ENCODE measurements at regions not wholly inside any gene's neighbourhood (a gene's known extent, or its start where the extent isn't known, plus 50 kb on each side); places are given as distances from the start of the nearest gene placed in this dataset.

GRCh38 chr17:77641718-77642117 is 316.8 kb upstream of the TNRC6C start:
- WGBS (ENCODE audit: low lambda C conversion rate): 3% methylated on average over 4 of the region's 4 CpGs
- Histone ChIP-seq H3K79me2 (ENCODE audit: insufficient read depth, low read length) (no peaks in the 10 kb centered on the region), H3K27ac (ENCODE audit: extremely low read length, insufficient read depth, low read length) (no peak overlapping the region), H3K9me3 (ENCODE audit: low read length) (no peaks in the 10 kb centered on the region), H2AFZ (ENCODE audit: low read length) (no peak overlapping the region), H3K9ac (ENCODE audit: insufficient read depth, low read depth, low read length) (no peak overlapping the region), H3K4me2 (ENCODE audit: low read depth, low read length) (no peak overlapping the region), H3K4me3 (replicated peaks in 1 of 3; ENCODE audit: insufficient read depth in 1 of 3, low read depth in 2 of 3, low read length in 3 of 3) (no peak overlapping the region), H3K36me3 (replicated peaks in 1 of 2; ENCODE audit: control insufficient read depth in 1 of 2, insufficient read depth in 2 of 2, low read length in 2 of 2) (no peaks in the 10 kb centered on the region), H3K27me3 (ENCODE audit: control insufficient read depth in 1 of 2, insufficient read depth in 2 of 2, low read length in 2 of 2) (peaks cover 8 to 87% of the 10 kb centered on the region in 2 experiments; a peak in 4 of 5 replicates), H4K20me1 (ENCODE audit: insufficient read depth, low read length) (peaks cover 3% of the 10 kb centered on the region; the same call in 1 of the 2 replicates), H3K4me1 (ENCODE audit: insufficient read depth, low read length) (no peaks in the 10 kb centered on the region)
- no TSS peak for BruUV-seq (replicated peaks)
- DNase-seq (ENCODE audit: low spot score) (no peak), ATAC-seq (no peak), FAIRE-seq (no peak)
- CTCF ChIA-PET (ENCODE audit: low intra/inter-chr PET ratio, low total read pairs): no interaction called here
- in situ Hi-C loops (cut with HindIII; ENCODE audit: extremely low pct_ligation_motif_present, low pct_unique_long_range_greater_than_20kb): no loop called here
- no peak for TF ChIP-seq ZMYM3 (CRISPR knock-in tag; IDR thresholded peaks at IDR 0.05)
- TF ChIP-seq ZNF816 (CRISPR knock-in tag; IDR thresholded peaks at IDR 0.05; ENCODE audit: borderline replicate concordance): no peak
- no peak for TF ChIP-seq ETV5 (CRISPR knock-in tag; IDR thresholded peaks at IDR 0.05; ENCODE audit: borderline replicate concordance)
- no peak for TF ChIP-seq PPARG (CRISPR knock-in tag; conservative IDR thresholded peaks at IDR 0.05)
- POLR2A ChIA-PET: no interaction called here
- intact Hi-C loops (cut with micrococcal nuclease; ENCODE audit: unreplicated experiment): no loop called here

- no peaks in the 10 kb centered on the region for H3K79me2 ChIP-seq (ENCODE audit: insufficient read depth, low read length)
- DNase-seq (ENCODE audit: low spot score) (no peak), FAIRE-seq (no peak), ATAC-seq (peak; percentile 36; the same call in 2 of the 3 replicates)
- H3K27me3 ChIP-seq (ENCODE audit: control insufficient read depth in 1 of 2, insufficient read depth in 2 of 2, low read length in 2 of 2): peaks cover 5 to 73% of the 10 kb centered on the region in 2 experiments; a peak in 4 of 5 replicates
- H3K9ac ChIP-seq (ENCODE audit: insufficient read depth, low read depth, low read length): no peak overlapping the region
- H3K27ac ChIP-seq (ENCODE audit: extremely low read length, insufficient read depth, low read length): no peak overlapping the region
- H2AFZ ChIP-seq (ENCODE audit: low read length): no peak overlapping the region
- no peaks in the 10 kb centered on the region for H3K4me1 ChIP-seq (ENCODE audit: insufficient read depth, low read length)
- in situ Hi-C loops (cut with HindIII; ENCODE audit: extremely low pct_ligation_motif_present, low pct_unique_long_range_greater_than_20kb): no loop called here
- intact Hi-C loops (cut with micrococcal nuclease; ENCODE audit: unreplicated experiment): no loop called here
- WGBS (ENCODE audit: low lambda C conversion rate): 29% methylated on average over 12 of the region's 15 CpGs
- BruUV-seq (replicated peaks): no TSS peak
- H3K36me3 ChIP-seq (replicated peaks in 1 of 2; ENCODE audit: control insufficient read depth in 1 of 2, insufficient read depth in 2 of 2, low read length in 2 of 2): no peaks in the 10 kb centered on the region
- H3K9me3 ChIP-seq (ENCODE audit: low read length): peaks cover under 1% of the 10 kb centered on the region; the same call in 1 of the 2 replicates
- no peak overlapping the region for H3K4me3 ChIP-seq (replicated peaks in 1 of 3; ENCODE audit: insufficient read depth in 1 of 3, low read depth in 2 of 3, low read length in 3 of 3)
- CTCF ChIA-PET (ENCODE audit: low intra/inter-chr PET ratio, low total read pairs): no interaction called here
- peaks cover 3% of the 10 kb centered on the region; the same call in 1 of the 2 replicates for H4K20me1 ChIP-seq (ENCODE audit: insufficient read depth, low read length)
- H3K4me2 ChIP-seq (ENCODE audit: low read depth, low read length): no peak overlapping the region
- POLR2A ChIA-PET: no interaction called here
- TF ChIP-seq ZNF749 (CRISPR knock-in tag; IDR thresholded peaks at IDR 0.05; ENCODE audit: borderline replicate concordance) (no peak), ZBTB10 (CRISPR knock-in tag; IDR thresholded peaks at IDR 0.05; ENCODE audit: borderline replicate concordance) (no peak), PHB2 (IDR thresholded peaks at IDR 0.05; ENCODE audit: partially characterized antibody) (no peak), ELF4 (CRISPR knock-in tag; IDR thresholded peaks at IDR 0.05; ENCODE audit: borderline replicate concordance) (no peak)
- TF ChIP-seq, protein P1, sequence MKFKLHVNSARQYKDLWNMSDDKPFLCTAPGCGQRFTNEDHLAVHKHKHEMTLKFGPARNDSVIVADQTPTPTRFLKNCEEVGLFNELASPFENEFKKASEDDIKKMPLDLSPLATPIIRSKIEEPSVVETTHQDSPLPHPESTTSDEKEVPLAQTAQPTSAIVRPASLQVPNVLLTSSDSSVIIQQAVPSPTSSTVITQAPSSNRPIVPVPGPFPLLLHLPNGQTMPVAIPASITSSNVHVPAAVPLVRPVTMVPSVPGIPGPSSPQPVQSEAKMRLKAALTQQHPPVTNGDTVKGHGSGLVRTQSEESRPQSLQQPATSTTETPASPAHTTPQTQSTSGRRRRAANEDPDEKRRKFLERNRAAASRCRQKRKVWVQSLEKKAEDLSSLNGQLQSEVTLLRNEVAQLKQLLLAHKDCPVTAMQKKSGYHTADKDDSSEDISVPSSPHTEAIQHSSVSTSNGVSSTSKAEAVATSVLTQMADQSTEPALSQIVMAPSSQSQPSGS (CRISPR knock-in tag; IDR thresholded peaks at IDR 0.05): no peak
- TF ChIP-seq, protein P2, sequence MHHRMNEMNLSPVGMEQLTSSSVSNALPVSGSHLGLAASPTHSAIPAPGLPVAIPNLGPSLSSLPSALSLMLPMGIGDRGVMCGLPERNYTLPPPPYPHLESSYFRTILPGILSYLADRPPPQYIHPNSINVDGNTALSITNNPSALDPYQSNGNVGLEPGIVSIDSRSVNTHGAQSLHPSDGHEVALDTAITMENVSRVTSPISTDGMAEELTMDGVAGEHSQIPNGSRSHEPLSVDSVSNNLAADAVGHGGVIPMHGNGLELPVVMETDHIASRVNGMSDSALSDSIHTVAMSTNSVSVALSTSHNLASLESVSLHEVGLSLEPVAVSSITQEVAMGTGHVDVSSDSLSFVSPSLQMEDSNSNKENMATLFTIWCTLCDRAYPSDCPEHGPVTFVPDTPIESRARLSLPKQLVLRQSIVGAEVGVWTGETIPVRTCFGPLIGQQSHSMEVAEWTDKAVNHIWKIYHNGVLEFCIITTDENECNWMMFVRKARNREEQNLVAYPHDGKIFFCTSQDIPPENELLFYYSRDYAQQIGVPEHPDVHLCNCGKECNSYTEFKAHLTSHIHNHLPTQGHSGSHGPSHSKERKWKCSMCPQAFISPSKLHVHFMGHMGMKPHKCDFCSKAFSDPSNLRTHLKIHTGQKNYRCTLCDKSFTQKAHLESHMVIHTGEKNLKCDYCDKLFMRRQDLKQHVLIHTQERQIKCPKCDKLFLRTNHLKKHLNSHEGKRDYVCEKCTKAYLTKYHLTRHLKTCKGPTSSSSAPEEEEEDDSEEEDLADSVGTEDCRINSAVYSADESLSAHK (CRISPR knock-in tag; IDR thresholded peaks at IDR 0.05; ENCODE audit: borderline replicate concordance): no peak
Measured at GRCh38 chr17:77644181-77645071, 314.1 kb upstream of the TNRC6C start.

All from HepG2 (cell line).